NB4 (cell line): ENCODE measurements at regions not wholly inside any gene's neighbourhood (a gene's known extent, or its start where the extent isn't known, plus 50 kb on each side); places are given as distances from the start of the nearest gene placed in this dataset.

Source experiments
- DNase-seq: peaks from one replicate; pipeline ENCODE4 v3.0.0; 2010; ENCODE audit warnings: low read depth
- H3K4me3 ChIP-seq: one replicate; pipeline ENCODE4 v1.5.1; 2011; ENCODE audit warnings: mild to moderate bottlenecking, low read depth, low read length, moderate library complexity
- CTCF ChIP-seq: IDR thresholded peaks from one replicate; pipeline ENCODE4 v1.5.1; 2012; ENCODE audit warnings: low read depth, low read length
- MAX ChIP-seq: IDR thresholded peaks from 2 replicates; pipeline ENCODE4 v1.6.1; 2011; ENCODE audit warnings: low read depth, low read length
- MYC ChIP-seq: IDR thresholded peaks from 2 replicates; pipeline ENCODE4 v1.6.1; 2011; ENCODE audit warnings: low read depth, low read length
- POLR2A ChIP-seq: IDR thresholded peaks from 2 replicates; pipeline ENCODE4 v1.6.1; 2011; ENCODE audit warnings: mild to moderate bottlenecking; ENCODE audit not compliant: insufficient read length; ENCODE audit errors: extremely low read depth

GRCh38 chr14:29353513-29353912 is 574.1 kb downstream of the PRKD1 start:
- no peak for DNase-seq
- H3K4me3 ChIP-seq: no peak overlapping the region
- no peak for TF ChIP-seq MYC
- no peak for TF ChIP-seq POLR2A
- TF ChIP-seq MAX: no peak
- TF ChIP-seq CTCF: no peak

GRCh38 chr14:29354486-29354885 is 573.2 kb downstream of the PRKD1 start:
- DNase-seq: no peak
- no peak for TF ChIP-seq MAX
- no peak for TF ChIP-seq POLR2A
- no peak for TF ChIP-seq CTCF
- TF ChIP-seq MYC: no peak
- H3K4me3 ChIP-seq: no peak overlapping the region

GRCh38 chr14:29355331-29355730 is 572.3 kb downstream of the PRKD1 start:
- TF ChIP-seq MAX (no peak), POLR2A (no peak), CTCF (no peak), MYC (no peak)
- no peak overlapping the region for H3K4me3 ChIP-seq
- DNase-seq: no peak

GRCh38 chr14:29355846-29356245 is 571.8 kb downstream of the PRKD1 start:
- H3K4me3 ChIP-seq: no peak overlapping the region
- TF ChIP-seq MYC (no peak), POLR2A (no peak), CTCF (no peak), MAX (no peak)
- DNase-seq: no peak

GRCh38 chr14:29360656-29361055 is 567.0 kb downstream of the PRKD1 start:
- TF ChIP-seq MYC (no peak), POLR2A (no peak), CTCF (no peak), MAX (no peak)
- DNase-seq: no peak

GRCh38 chr14:29370024-29370423 is 557.6 kb downstream of the PRKD1 start:
- TF ChIP-seq MYC: no peak
- no peak for TF ChIP-seq CTCF
- TF ChIP-seq POLR2A: no peak
- H3K4me3 ChIP-seq: no peak overlapping the region
- DNase-seq: no peak

More at GRCh38 chr14:29360656-29361055, 567.0 kb downstream of the PRKD1 start:
- H3K4me3 ChIP-seq: no peak overlapping the region
